ENCODE measurements at regions not wholly inside any gene's neighbourhood (a gene's known extent, or its start where the extent isn't known, plus 50 kb on each side); places are given as distances from the start of the nearest gene placed in this dataset.

DNA sequence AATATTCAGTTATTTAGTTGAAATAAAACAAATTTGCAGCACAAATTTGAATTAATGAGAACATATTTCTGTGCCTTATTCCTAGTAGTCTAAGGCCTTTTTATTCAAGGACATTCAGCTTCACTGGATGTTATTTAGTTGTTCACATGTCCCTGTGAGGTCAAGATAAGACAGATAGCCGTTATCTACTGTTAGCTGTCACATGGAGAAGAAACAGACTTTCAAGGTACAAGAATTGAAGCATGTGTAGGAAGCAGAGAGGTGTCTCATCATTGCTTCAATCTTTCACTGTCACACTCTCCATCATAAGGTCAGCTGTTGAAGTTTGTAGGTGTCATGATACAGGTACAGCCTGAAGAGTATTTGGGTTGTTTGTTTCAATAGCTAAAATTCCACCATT lies 112.9 kb upstream of the JAG1 start:
- no peak for DNase-seq (ENCODE audit: insufficient read length, low spot score)
- FAIRE-seq = no peak
- no peak for TF ChIP-seq SPI1 (IDR thresholded peaks at IDR 0.05; ENCODE audit: low read depth, low read length)
- TF ChIP-seq POU2F2 (IDR thresholded peaks at IDR 0.05; ENCODE audit: low read depth, low read length) = no peak
- TF ChIP-seq TAF1 (IDR thresholded peaks at IDR 0.05; ENCODE audit: low read depth, low read length) = no peak
- TF ChIP-seq POLR2A (IDR thresholded peaks at IDR 0.05; ENCODE audit: low read depth, low read length) = no peak
- no peak for TF ChIP-seq PAX5 (IDR thresholded peaks at IDR 0.05; ENCODE audit: insufficient read depth, low read length, severe bottlenecking)
- TF ChIP-seq POLR2AphosphoS5 (IDR thresholded peaks at IDR 0.05; ENCODE audit: low read depth, low read length) = no peak

DNA sequence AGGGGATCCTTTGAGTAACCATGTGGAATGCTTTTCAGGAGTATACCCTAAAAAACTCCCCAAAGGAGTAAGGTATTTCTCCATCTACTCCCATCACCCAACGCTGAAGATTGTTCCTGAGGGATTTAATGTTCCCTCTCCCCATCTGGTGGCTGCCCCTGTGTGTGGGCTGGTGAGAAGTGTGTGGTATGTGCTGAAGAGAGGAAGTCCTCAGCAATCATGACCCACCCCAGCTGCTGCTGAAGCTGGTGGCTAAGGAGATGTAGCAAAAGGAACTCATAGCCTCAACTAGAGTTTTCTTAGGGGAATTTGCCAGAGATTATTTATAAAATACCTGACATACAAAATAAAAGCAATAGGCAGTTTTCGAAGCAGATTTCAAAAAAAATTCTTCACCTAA lies 114.3 kb upstream of the JAG1 start:
- TF ChIP-seq POLR2A (IDR thresholded peaks at IDR 0.05; ENCODE audit: low read depth, low read length) (no peak), TAF1 (IDR thresholded peaks at IDR 0.05; ENCODE audit: low read depth, low read length) (no peak)
- DNase-seq (ENCODE audit: insufficient read length, low spot score) = no peak
- FAIRE-seq = no peak

DNA sequence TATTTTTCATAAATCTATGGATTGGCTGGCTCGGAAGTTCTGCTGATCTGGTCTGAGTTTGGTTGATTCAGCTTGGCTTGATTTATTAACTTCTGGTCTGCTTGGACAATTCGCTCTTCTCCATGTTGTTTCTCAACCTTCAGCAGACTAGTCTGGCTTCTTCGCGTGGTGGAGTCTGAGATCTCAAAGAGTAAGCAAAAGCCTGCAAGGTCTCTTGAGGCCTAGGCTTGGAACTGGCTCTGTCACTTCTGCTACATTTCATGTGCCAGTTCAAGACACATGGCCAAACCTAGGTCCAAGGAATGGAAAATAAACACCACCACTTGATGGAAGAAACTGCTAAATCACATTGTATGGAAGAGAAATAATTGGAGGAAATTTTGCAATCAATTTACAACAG lies 115.1 kb upstream of the JAG1 start:
- FAIRE-seq (no peak), DNase-seq (ENCODE audit: insufficient read length, low spot score) (no peak)
- no peak for TF ChIP-seq TAF1 (IDR thresholded peaks at IDR 0.05; ENCODE audit: low read depth, low read length)
- no peak for TF ChIP-seq PAX5 (IDR thresholded peaks at IDR 0.05; ENCODE audit: insufficient read depth, low read length, severe bottlenecking)
- no peak for TF ChIP-seq POLR2A (IDR thresholded peaks at IDR 0.05; ENCODE audit: low read depth, low read length)
- no peak for TF ChIP-seq SPI1 (IDR thresholded peaks at IDR 0.05; ENCODE audit: low read depth, low read length)
- TF ChIP-seq POU2F2 (IDR thresholded peaks at IDR 0.05; ENCODE audit: low read depth, low read length) = no peak
- no peak for TF ChIP-seq POLR2AphosphoS5 (IDR thresholded peaks at IDR 0.05; ENCODE audit: low read depth, low read length)

DNA sequence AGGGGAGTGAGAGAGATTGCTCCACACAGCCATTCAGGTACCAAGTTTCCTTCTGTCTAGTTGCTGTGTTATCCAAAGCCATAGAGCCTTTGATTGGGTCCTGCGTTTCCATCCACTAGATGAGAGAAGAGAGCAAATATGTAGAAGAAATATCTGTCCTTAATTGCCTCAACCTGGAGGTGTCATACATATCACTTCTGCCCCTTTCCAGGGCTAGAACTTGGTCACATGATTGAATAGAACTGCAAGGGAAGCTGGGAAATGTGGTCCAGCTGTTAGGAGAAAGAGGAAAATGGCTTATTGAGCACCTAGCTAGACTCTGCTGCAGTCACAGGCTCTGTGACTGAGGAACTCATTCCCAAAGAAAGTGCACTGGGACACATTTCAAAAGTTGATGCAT lies 115.6 kb upstream of the JAG1 start:
- DNase-seq (ENCODE audit: insufficient read length, low spot score) (no peak), FAIRE-seq (no peak)
- TF ChIP-seq PAX5 (IDR thresholded peaks at IDR 0.05; ENCODE audit: insufficient read depth, low read length, severe bottlenecking) (no peak), POLR2A (IDR thresholded peaks at IDR 0.05; ENCODE audit: low read depth, low read length) (no peak), TAF1 (IDR thresholded peaks at IDR 0.05; ENCODE audit: low read depth, low read length) (no peak), POLR2AphosphoS5 (IDR thresholded peaks at IDR 0.05; ENCODE audit: low read depth, low read length) (no peak), SPI1 (IDR thresholded peaks at IDR 0.05; ENCODE audit: low read depth, low read length) (no peak), POU2F2 (IDR thresholded peaks at IDR 0.05; ENCODE audit: low read depth, low read length) (no peak)

DNA sequence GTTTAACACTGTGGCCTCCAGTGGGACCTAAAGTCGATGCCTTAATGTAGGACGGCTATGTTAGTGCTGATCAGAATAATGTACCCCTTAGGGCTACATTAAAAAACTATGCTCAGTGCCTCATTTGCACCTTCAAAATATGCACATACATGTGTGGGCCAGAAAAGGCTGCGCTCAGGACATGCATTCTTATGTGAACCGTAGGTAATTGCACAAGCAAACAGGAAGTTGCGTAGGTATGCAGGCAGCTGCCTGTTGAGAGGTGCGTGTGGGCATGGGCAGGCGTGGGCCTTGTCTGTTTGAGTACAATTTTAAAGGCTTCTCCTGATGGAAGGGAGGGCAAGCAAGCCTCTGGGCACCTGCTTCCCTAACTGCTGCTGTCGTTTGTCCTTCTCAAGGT lies 116.2 kb upstream of the JAG1 start:
- FAIRE-seq = no peak
- TF ChIP-seq POLR2AphosphoS5 (IDR thresholded peaks at IDR 0.05; ENCODE audit: low read depth, low read length) (no peak), POU2F2 (IDR thresholded peaks at IDR 0.05; ENCODE audit: low read depth, low read length) (no peak), POLR2A (IDR thresholded peaks at IDR 0.05; ENCODE audit: low read depth, low read length) (no peak), TAF1 (IDR thresholded peaks at IDR 0.05; ENCODE audit: low read depth, low read length) (no peak), SPI1 (IDR thresholded peaks at IDR 0.05; ENCODE audit: low read depth, low read length) (no peak), PAX5 (IDR thresholded peaks at IDR 0.05; ENCODE audit: insufficient read depth, low read length, severe bottlenecking) (no peak)
- DNase-seq (ENCODE audit: insufficient read length, low spot score) = no peak

DNA sequence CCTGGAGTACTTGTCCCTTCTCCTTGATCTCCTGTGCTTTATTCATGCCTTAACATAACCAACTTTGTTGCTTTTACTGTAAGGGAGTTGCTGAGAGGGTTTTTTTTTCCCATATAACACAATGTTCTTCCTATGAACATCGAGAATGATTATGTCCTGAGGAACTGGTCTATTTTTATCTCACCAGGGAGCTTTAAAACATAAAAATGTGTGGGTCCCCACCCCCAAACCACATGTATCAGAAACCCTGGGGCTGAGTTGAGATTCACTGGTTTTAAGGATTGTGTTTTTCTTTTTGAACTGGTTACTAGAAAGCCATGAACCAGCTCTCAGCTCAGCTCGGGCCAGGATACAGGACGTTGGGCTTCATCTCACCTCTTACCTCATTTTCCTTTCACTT lies 118.5 kb upstream of the JAG1 start:
- FAIRE-seq = no peak
- no peak for TF ChIP-seq POU2F2 (IDR thresholded peaks at IDR 0.05; ENCODE audit: low read depth, low read length)
- TF ChIP-seq POLR2AphosphoS5 (IDR thresholded peaks at IDR 0.05; ENCODE audit: low read depth, low read length) = no peak
- TF ChIP-seq POLR2A (IDR thresholded peaks at IDR 0.05; ENCODE audit: low read depth, low read length) = no peak
- no peak for TF ChIP-seq SPI1 (IDR thresholded peaks at IDR 0.05; ENCODE audit: low read depth, low read length)
- TF ChIP-seq TAF1 (IDR thresholded peaks at IDR 0.05; ENCODE audit: low read depth, low read length) = no peak
- TF ChIP-seq PAX5 (IDR thresholded peaks at IDR 0.05; ENCODE audit: insufficient read depth, low read length, severe bottlenecking) = no peak
- DNase-seq (ENCODE audit: insufficient read length, low spot score) = no peak

DNA sequence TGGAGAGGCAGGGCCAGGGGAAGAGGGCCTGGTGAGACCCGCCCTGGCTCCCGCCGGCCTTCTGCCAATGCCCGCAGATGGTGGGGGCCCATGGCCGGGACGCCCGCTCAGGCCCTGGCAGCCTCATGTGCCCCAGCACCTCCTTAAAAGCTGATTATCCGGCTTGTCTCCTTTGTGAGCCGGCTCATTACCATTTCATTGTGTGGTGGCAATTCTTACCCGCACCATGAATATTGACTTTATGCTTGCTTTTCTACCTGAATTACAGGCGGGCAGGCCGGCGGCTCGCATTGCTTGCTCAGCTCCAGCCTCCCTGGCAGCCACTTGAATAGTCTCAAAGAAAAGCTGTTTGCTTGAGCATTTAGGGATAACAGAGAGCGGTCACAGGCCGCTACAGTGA lies 120.0 kb upstream of the JAG1 start:
- FAIRE-seq (no peak), DNase-seq (ENCODE audit: insufficient read length, low spot score) (no peak)
- TF ChIP-seq TAF1 (IDR thresholded peaks at IDR 0.05; ENCODE audit: low read depth, low read length) (no peak), POU2F2 (IDR thresholded peaks at IDR 0.05; ENCODE audit: low read depth, low read length) (no peak), POLR2A (IDR thresholded peaks at IDR 0.05; ENCODE audit: low read depth, low read length) (no peak), SPI1 (IDR thresholded peaks at IDR 0.05; ENCODE audit: low read depth, low read length) (no peak), POLR2AphosphoS5 (IDR thresholded peaks at IDR 0.05; ENCODE audit: low read depth, low read length) (no peak)

DNA sequence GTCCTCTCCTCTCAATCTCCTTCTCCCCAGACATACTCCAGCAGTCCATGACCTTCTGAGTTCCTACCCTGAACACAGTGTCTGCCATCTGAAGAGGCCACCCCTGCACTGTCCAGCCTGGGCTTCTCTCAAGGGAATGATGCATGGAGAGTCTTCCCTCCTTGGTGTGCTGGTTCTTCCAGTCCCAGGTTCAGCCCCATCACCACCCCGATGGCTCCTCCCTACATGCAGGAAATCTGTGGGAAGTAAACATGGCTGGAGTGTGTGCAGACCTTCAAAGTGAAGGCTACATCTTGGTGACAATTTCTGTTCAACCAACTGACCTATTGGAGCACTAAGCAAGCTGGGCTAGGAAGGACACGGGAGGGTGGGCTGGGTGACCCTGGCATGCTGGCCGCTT lies 121.0 kb upstream of the JAG1 start:
- TF ChIP-seq POLR2AphosphoS5 (IDR thresholded peaks at IDR 0.05; ENCODE audit: low read depth, low read length) (no peak), POU2F2 (IDR thresholded peaks at IDR 0.05; ENCODE audit: low read depth, low read length) (no peak), SPI1 (IDR thresholded peaks at IDR 0.05; ENCODE audit: low read depth, low read length) (no peak), PAX5 (IDR thresholded peaks at IDR 0.05; ENCODE audit: insufficient read depth, low read length, severe bottlenecking) (no peak), POLR2A (IDR thresholded peaks at IDR 0.05; ENCODE audit: low read depth, low read length) (no peak), TAF1 (IDR thresholded peaks at IDR 0.05; ENCODE audit: low read depth, low read length) (no peak)
- FAIRE-seq (no peak), DNase-seq (ENCODE audit: insufficient read length, low spot score) (no peak)

DNA sequence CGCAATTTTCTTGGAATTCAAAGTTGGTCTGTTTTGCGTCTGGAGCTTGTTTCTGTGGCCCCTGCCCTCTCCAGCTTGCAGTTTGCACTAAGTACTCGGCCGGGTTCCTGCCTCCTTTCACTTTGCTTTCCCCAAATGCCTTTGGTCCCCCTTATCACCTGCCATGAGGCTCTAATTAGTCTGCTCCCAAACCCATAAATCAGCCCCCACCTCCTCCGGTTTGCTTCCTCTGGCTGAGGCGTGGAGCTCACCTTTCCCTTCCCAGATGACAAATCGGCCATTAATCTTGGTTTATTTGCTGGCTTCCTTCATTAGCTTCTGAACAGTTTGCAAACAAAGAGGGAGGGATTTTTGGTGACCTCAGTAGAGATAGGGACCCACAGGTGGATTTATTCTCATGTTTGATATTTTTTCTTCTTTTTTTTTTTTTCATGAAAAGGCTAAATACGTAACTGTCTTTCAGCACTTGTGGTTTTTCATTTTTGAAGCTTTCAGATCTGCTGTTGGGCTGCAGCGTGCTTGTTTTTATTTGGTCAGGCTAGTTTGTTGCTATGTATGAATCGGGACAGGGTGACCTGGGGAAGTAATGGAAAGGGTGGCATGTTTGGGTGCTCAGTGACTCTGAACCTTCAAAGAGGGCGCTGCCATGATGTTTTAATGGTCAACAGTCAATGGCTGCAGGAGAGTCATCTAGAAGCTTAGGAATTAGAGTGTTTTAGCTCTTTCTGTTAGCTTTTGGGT lies 121.7 kb upstream of the JAG1 start:
- no peak for DNase-seq (ENCODE audit: insufficient read length, low spot score)
- no peak for FAIRE-seq
- TF ChIP-seq POLR2AphosphoS5 (IDR thresholded peaks at IDR 0.05; ENCODE audit: low read depth, low read length) (no peak), POLR2A (IDR thresholded peaks at IDR 0.05; ENCODE audit: low read depth, low read length) (no peak), POU2F2 (IDR thresholded peaks at IDR 0.05; ENCODE audit: low read depth, low read length) (no peak), SPI1 (IDR thresholded peaks at IDR 0.05; ENCODE audit: low read depth, low read length) (no peak), TAF1 (IDR thresholded peaks at IDR 0.05; ENCODE audit: low read depth, low read length) (no peak), PAX5 (IDR thresholded peaks at IDR 0.05; ENCODE audit: insufficient read depth, low read length, severe bottlenecking) (no peak)

DNA sequence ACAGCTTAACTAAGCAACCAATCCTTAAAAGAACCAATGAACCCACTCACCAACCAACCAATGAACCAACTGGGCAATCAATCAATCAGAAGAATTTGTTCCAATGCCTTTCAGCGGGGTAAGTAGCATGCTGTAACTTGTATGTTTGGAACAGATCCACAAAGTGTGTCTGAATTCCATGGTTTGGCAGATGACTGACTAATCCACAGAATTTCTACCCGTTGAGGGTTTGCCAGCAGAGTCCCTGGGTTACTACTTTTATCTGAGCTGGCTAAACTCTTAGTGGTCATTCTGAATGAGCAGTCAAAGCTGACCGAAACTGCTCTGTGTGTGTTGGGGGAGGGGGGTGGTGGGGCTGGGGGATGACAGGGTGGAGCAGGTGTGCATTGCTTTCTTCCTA lies 125.0 kb upstream of the JAG1 start:
- FAIRE-seq (no peak), DNase-seq (ENCODE audit: insufficient read length, low spot score) (no peak)
- TF ChIP-seq POLR2A (IDR thresholded peaks at IDR 0.05; ENCODE audit: low read depth, low read length) (no peak), SPI1 (IDR thresholded peaks at IDR 0.05; ENCODE audit: low read depth, low read length) (no peak), TAF1 (IDR thresholded peaks at IDR 0.05; ENCODE audit: low read depth, low read length) (no peak), PAX5 (IDR thresholded peaks at IDR 0.05; ENCODE audit: insufficient read depth, low read length, severe bottlenecking) (no peak), POLR2AphosphoS5 (IDR thresholded peaks at IDR 0.05; ENCODE audit: low read depth, low read length) (no peak), POU2F2 (IDR thresholded peaks at IDR 0.05; ENCODE audit: low read depth, low read length) (no peak)
